Ishikawa (cell line): ENCODE measurements at regions not wholly inside any gene's neighbourhood (a gene's known extent, or its start where the extent isn't known, plus 50 kb on each side); places are given as distances from the start of the nearest gene placed in this dataset.

Experiments
- RAD21 ChIP-seq: IDR thresholded peaks from 2 replicates; pipeline ENCODE4 v1.6.1; 2012; ENCODE audit warnings: low read depth
- TEAD4 ChIP-seq: IDR thresholded peaks from 2 replicates; pipeline ENCODE4 v1.6.1; 2012
- YY1 ChIP-seq: IDR thresholded peaks from 2 replicates; pipeline ENCODE4 v1.6.1; 2012; ENCODE audit warnings: low read depth

GRCh38 chr22:34886391-34886790 lies 179.6 kb upstream of the ISX start:
- TF ChIP-seq TEAD4 (no peak), YY1 (no peak), RAD21 (no peak)
